Eye (tissue), 1 donor: ENCODE measurements at regions not wholly inside any gene's neighbourhood (a gene's known extent, or its start where the extent isn't known, plus 50 kb on each side); places are given as distances from the start of the nearest gene placed in this dataset.
"Not testable (repeated sequence)": the region's sequence is repeated elsewhere in the genome, so short reads cannot be mapped to it uniquely, and the experiment has no call there.

ENCODE experiments used
- DNase-seq: peaks from one replicate; pipeline ENCODE4 v3.0.0-alpha.2; 2015

DNA sequence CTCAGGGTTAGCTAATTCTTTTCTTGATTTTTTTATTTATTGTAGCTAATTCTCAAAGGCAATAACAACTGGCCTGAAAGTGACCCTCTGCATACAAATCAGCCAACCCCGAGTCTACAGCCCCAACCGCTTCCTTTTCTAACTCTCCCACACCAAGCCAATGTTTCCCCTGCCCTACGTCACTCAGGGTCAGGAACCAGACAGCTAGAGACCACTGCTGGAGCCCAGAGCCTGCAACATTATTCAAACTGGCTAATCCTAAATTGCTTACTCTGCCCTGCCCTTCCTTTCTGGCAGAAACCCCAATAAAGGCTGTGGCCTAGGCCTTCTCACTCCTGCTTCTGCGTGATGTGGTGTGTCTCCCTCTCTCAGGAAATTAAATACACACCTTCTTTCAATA lies 320.7 kb downstream of the CBLN4 start:
- no peak for DNase-seq

DNA sequence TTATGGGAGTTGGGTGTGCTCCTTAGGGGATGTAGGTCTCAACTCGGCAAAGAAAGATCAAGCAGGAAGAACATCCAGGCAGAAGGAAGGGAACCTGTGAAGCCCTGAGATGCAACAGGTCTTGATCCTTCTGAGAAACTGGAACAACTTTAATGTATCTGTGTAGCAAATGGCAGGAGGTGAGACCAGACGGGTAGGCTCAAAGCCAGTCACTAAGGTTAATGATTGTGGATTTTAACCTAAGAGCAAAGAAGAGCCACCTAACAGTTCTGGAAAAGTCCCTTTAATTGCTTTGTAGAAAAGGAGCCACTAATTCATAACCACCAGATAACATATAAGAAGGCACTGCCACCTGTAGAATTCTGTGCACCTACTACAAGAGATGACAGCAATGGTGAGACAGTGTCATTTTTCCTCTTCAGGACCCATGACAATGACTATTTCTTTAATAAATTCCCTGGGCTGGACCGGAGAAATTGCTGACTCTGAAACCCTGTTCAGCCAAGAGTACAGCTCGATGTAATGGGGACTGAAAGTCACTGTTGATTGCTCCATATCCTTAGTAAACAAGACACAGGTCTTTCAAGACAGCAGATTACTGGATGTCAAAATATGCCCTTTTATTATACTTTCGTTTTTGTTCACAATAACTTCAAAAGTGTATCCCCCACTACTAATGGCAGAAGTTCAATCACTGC lies 326.2 kb downstream of the CBLN4 start:
- no peak for DNase-seq

- no peak for DNase-seq
These were observed 327.2 kb downstream of the CBLN4 start for GRCh38 chr20:55678126-55678525.

- no peak for DNase-seq
These were observed 328.3 kb downstream of the CBLN4 start for GRCh38 chr20:55677011-55677410.

DNA sequence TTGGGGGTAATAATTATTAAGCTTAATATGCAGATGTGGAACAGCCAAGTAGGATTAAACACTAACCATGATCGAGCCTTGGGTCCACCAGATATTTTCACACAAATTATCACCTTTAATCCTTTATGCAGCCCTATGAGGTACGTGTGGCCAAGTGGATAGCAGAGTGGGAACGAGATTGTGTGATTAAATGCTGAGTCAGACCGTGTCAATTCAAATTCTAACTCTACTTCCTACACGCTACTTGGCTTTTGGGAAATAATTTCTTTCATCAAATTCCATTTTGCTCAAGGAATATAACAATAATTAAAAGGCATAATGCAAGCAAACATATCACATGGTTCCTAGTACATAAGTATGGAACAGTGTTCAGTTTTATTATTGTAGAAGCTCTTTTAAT lies 329.2 kb downstream of the CBLN4 start:
- no peak for DNase-seq

DNA sequence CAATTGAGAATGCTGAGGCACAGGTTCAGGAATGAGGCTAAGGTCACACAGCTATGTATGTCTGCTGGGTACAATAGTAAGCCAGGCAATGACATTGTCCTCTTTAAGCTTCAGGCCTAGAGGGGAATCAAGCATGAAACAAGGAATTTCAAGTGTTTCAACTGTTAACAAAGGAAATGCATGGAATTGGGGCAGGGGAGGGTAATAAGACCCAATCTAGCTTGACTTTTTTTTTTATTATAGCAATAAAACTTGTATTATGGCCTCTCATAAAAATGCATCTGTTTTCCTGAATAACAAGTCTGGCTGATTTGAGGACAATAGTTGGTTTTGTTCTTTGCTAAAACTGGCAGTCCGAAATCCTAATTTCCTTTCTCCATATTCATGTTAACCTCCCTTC lies 336.7 kb downstream of the CBLN4 start:
- no peak for DNase-seq

DNA sequence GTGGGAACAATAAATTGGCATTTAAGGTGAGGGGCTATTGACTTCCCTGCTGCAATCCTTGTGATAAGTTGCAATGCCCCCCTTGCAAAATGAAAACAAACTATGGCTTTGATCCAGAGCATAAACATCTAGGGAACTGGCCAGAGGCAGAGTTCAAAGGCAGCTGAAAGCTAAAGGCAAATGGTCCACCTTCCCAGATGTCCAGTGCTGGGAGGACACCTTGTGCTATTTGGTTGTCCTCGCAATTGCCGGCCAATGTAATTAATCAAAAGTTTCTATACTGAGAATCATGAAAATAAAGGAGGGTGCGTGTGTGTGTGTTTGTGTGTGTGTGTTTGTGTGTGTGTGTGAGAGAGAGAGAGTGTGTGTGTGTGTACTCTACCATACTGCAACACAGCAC lies 337.4 kb downstream of the CBLN4 start:
- no peak for DNase-seq

DNA sequence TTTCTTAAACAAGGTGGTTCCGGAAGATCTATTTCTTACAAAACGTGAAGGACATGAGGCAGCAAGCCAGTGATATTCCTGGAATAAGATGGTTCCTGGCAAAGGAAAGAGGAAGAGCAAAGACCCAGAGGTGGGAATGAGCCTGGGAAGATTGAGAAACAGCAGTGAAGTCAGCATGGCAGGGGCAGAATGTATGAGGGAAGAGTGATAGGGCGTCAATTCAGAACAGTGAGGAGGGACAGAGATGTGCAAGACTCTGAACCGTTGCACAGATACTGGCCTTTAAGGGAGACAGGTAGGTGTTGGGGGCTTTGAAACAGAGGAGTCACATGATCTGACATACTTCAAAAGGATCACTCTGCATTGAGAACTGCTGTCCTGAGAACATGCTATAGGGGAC lies 338.3 kb downstream of the CBLN4 start:
- no peak for DNase-seq

DNA sequence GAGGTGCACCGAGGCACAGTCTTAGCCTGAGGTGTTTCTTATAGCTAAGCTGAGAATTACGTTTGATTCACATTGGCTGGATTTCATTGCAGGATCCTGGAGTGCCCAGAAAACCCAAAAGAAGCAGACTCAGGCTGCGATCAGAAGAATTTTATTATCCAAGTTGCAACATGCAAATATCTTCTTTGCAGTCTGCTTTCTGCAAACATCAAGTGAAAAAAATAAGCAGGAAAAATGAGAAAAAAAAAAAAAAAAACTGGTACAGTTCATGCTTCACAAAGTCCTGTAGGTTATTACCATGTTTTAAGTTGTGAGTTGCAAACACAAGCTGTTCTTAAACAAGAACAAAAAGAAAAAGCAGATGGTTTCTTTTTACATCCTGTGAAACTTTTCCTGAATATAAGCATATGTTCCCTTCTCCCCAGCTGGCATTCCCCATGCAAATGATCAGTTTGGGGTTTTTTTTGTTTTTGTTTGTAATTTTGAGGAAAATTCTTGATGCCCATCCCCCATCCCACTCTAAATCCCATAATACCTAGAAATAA lies 349.0 kb downstream of the CBLN4 start:
- DNase-seq = no peak

- DNase-seq = no peak
These were observed 354.5 kb downstream of the CBLN4 start for GRCh38 chr20:55650657-55651360.

- no peak for DNase-seq
These were observed 356.1 kb downstream of the CBLN4 start for GRCh38 chr20:55649254-55649653.

DNA sequence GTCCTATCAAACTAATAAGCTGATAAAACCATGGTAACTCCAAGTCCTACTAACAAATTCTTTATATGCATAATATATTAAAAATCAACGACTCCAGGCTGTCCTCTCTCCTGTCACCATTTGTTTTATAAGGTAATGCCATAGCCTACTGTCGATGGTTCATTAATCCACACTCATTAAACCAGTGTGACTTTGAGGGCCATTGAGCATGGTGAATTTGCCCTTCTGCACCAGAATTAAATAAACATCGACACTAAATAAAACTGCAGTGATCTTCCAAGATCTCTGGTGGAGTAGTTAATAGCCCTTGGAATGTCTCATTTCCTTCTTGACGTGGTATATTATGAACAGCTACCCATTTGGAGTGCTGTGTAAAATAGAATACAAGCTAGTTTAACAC lies 358.5 kb downstream of the CBLN4 start:
- no peak for DNase-seq

DNA sequence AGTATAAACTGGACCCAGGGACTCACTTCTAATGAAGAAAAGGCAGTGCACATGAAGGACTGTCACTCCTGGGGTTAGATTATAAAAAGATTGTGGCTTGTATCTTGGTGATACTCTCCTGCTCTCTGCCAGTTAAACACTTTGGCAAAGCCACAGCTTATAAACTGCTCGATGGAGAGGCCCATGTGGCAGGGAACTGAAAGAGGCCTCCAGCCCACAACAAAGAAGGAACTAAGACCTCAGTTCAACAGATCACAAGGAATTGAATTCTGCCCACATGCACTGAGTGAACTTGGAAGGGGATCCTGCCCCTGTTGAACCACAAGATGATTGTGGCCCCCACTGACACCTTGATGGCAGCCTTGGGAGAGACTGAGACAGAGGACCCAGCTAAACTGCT lies 363.8 kb downstream of the CBLN4 start:
- no peak for DNase-seq

GRCh38 chr20:55635870-55636269 lies 369.4 kb downstream of the CBLN4 start:
- no peak for DNase-seq

GRCh38 chr20:55632592-55632991 lies 372.7 kb downstream of the CBLN4 start:
- DNase-seq = no peak

DNA sequence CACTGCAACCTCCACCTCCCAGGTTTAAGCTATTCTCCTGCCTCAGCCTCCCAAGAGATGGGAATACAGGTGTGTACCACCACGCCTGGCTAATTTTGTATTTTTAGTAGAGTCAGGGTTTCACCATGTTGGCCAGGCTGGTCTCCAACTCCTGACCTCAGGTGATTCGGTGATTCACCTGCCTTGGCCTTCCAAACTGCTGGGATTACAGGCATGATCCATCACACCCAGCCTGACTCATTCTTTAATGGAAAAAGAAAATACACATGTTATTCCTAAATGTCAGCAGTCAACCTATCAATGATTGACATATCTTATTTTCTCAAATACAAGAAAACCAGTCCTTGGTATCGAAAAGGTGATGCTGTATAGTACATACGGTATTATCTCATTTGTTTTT lies 376.2 kb downstream of the CBLN4 start:
- DNase-seq = not testable (repeated sequence)

DNA sequence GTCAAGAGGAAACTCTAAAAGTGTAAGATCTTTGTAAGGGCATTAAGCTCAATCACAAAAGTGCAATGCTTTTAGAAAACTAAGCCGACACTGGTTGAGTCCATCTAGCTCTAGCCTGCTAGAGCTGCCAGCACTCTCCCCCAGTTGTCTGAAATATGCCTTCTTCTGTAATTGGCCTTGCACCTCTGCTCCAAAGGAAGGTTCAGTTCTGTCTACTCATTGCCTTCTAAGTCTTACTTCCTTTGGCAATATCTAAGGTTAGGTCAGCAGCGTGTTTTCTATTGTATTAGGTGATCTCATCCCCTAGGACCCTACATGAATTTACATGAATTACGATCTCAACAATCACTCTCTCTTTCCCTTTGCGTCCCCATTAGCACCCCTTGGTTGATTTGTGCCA lies 378.6 kb downstream of the CBLN4 start:
- DNase-seq = no peak

DNA sequence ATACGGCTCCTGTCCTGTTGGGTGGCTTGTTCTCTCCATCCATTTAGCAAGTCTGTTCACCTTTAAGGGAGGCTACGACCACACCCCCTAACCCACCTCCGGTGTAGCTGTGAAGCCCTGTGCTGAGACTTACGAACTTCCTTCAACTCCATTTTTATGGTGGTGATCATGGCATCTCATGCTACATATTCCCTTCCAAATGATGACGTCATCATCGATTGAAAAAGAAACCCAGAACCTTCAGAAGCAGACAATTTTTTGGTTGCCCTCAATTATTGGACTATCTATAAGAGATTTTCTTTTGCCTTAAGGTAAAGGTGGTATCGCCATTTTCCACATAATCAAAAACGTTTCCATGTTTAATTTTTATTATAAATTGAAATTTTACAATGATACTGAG lies 389.0 kb downstream of the CBLN4 start:
- no peak for DNase-seq

- no peak for DNase-seq
These were observed 389.5 kb downstream of the CBLN4 start for GRCh38 chr20:55615818-55616217.

- peak; percentile 20 for DNase-seq
These were observed 391.0 kb downstream of the CBLN4 start for GRCh38 chr20:55614220-55614757.

- no peak for DNase-seq
These were observed 394.6 kb downstream of the CBLN4 start for GRCh38 chr20:55610756-55611155.

DNA sequence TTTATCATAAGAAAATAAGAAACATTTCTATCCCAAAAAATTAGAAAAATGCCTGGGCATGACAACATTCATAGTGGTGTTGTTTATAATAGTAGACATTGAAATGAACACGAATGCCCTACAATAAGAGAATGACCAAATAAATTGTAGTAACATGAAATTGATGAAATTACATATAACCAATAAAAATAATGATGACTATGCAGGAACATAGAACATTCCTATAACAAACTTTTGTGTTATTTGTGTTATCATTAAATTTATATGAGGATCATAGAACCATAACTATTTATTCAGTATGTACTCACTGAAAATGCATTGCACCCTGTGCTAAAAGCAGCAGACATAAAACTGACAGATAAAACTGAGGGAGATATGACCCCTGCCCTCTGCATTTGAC lies 399.7 kb downstream of the CBLN4 start:
- DNase-seq = no peak

DNA sequence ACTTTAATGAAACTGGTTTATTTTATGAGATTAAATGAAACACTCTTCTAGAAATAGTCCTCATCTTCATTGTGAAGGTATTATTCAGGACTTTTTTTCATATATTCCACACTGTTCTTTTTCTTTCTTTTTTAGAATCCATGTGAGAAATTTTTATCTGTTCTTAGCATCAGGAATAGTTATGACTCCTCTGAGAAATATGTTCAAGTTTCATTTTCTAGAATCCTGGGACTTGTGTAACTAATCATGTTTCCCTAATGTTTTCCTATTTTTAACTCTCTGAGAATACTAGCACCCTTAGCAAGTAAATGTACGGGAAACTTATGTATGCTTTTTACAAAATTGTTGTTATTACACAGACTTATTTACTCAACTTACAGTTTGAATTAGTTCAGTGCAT lies 407.8 kb downstream of the CBLN4 start:
- no peak for DNase-seq

GRCh38 chr20:55596431-55596830 lies 408.9 kb downstream of the CBLN4 start:
- peak; percentile 75 for DNase-seq
